ENCODE measurements at regions not wholly inside any gene's neighbourhood (a gene's known extent, or its start where the extent isn't known, plus 50 kb on each side); places are given as distances from the start of the nearest gene placed in this dataset.

GRCh38 chr5:167920589-167920988 is 370.9 kb upstream of the WWC1 start:
- no peak for TF ChIP-seq ZNF512 (CRISPR knock-in tag; IDR thresholded peaks at IDR 0.05; ENCODE audit: borderline replicate concordance)
- TF ChIP-seq, protein P1, sequence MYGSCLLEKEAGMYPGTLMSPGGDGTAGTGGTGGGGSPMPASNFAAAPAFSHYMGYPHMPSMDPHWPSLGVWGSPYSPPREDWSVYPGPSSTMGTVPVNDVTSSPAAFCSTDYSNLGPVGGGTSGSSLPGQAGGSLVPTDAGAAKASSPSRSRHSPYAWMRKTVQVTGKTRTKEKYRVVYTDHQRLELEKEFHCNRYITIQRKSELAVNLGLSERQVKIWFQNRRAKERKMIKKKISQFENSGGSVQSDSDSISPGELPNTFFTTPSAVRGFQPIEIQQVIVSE (CRISPR knock-in tag; IDR thresholded peaks at IDR 0.05; ENCODE audit: borderline replicate concordance) = no peak
- TF ChIP-seq, protein P2, sequence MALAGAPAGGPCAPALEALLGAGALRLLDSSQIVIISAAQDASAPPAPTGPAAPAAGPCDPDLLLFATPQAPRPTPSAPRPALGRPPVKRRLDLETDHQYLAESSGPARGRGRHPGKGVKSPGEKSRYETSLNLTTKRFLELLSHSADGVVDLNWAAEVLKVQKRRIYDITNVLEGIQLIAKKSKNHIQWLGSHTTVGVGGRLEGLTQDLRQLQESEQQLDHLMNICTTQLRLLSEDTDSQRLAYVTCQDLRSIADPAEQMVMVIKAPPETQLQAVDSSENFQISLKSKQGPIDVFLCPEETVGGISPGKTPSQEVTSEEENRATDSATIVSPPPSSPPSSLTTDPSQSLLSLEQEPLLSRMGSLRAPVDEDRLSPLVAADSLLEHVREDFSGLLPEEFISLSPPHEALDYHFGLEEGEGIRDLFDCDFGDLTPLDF (CRISPR knock-in tag; IDR thresholded peaks at IDR 0.05) = no peak
- no peak for TF ChIP-seq NFYB (CRISPR knock-in tag; conservative IDR thresholded peaks at IDR 0.05; ENCODE audit: low read depth)
- DNase-seq (ENCODE audit: low spot score) = no peak
- peaks cover 17% of the 10 kb centered on the region for H3K9me3 Mint-ChIP-seq
- ChIA-PET POLR2A (no interaction called here), CTCF (interaction anchor here (0.6 kb wide), 1 partner anchor 10 kb away, joined by 3 read pairs; no protein-coding TSS in a partner anchor)
- H3K4me1 Mint-ChIP-seq = peaks cover 25% of the 10 kb centered on the region
- H3K27me3 Mint-ChIP-seq (ENCODE audit: low read depth) = no peaks in the 10 kb centered on the region
- no peak overlapping the region for H3K27ac Mint-ChIP-seq
- no peak overlapping the region for H3K4me3 Mint-ChIP-seq
- peaks cover 8% of the 10 kb centered on the region; the same call in 1 of the 2 replicates for H3K36me3 Mint-ChIP-seq
- ATAC-seq = no peak

DNA sequence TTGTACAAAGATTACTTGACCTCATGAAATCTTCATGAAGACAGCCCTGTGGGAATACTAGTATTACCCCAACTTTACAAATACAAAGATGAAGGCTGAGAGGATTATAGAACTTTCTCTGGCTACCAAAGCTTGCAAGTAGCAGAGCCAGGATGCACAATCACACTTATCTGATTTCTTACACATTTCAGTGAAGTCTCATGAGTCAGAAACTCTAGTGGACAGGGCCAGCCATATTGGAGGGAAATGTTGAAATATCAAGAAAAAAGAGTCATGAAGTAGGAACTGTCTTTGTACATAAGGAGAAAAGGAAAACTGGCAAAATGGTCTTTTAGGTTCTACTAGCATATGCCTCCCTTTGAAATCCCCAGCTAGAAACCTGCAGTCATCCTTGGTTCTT is 369.6 kb upstream of the WWC1 start:
- Mint-ChIP-seq H3K36me3 (peaks cover 9% of the 10 kb centered on the region; the same call in 1 of the 2 replicates), H3K9me3 (peaks cover 20% of the 10 kb centered on the region), H3K4me1 (peaks cover 20% of the 10 kb centered on the region), H3K27me3 (ENCODE audit: low read depth) (no peaks in the 10 kb centered on the region), H3K27ac (no peak overlapping the region), H3K4me3 (no peak overlapping the region)
- DNase-seq (ENCODE audit: low spot score) (no peak), ATAC-seq (no peak)
- CTCF ChIA-PET = no interaction called here
- POLR2A ChIA-PET = no interaction called here
- TF ChIP-seq USF1 (CRISPR knock-in tag; IDR thresholded peaks at IDR 0.05) (no peak), CTCF (IDR thresholded peaks at IDR 0.05) (no peak), ZNF263 (CRISPR knock-in tag; IDR thresholded peaks at IDR 0.05; ENCODE audit: low read depth) (no peak), JUN (CRISPR knock-in tag; IDR thresholded peaks at IDR 0.05) (no peak), ZNF423 (CRISPR knock-in tag; IDR thresholded peaks at IDR 0.05) (no peak), TCF7 (CRISPR knock-in tag; IDR thresholded peaks at IDR 0.05; ENCODE audit: low read depth) (no peak), IRF1 (CRISPR knock-in tag; IDR thresholded peaks at IDR 0.05) (no peak), NFE2L1 (CRISPR knock-in tag; IDR thresholded peaks at IDR 0.05) (no peak), FOXJ3 (CRISPR knock-in tag; IDR thresholded peaks at IDR 0.05; ENCODE audit: borderline replicate concordance) (no peak), MXD4 (CRISPR knock-in tag; IDR thresholded peaks at IDR 0.05; ENCODE audit: borderline replicate concordance) (no peak), EMX1 (CRISPR knock-in tag; IDR thresholded peaks at IDR 0.05) (no peak)
- TF ChIP-seq, protein P3, sequence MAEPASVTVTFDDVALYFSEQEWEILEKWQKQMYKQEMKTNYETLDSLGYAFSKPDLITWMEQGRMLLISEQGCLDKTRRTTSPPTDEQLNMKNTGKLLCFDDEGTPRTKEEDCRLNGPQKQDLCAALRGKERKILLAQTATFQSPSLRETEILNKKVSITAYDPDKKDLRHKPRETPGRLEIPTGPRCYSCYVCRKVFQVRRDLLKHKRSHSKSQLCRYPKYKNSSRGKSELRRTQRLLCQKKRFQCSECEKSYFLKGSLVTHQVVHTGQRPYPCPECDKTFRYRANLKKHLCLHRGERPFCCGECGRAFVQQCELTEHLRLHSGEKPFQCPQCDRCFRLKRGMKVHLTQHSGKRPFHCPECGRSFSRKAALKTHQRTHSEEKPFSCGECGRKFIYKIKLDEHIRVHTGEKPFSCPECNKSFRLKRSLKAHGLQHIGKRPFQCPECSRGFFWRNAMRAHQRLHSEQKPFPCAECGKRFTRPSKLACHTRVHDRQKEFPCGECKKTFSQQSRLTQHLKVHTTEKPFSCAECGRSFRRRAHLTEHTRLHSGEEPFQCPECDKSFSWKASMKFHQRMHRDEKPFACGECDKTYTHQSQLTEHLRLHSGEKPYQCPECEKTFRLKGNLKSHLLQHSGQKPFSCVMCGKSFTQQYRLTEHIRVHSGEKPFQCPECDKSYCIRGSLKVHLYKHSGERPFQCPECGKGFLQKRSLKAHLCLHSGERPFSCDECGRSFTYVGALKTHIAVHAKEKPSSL (CRISPR knock-in tag; conservative IDR thresholded peaks at IDR 0.05) = no peak
- TF ChIP-seq, protein P4, sequence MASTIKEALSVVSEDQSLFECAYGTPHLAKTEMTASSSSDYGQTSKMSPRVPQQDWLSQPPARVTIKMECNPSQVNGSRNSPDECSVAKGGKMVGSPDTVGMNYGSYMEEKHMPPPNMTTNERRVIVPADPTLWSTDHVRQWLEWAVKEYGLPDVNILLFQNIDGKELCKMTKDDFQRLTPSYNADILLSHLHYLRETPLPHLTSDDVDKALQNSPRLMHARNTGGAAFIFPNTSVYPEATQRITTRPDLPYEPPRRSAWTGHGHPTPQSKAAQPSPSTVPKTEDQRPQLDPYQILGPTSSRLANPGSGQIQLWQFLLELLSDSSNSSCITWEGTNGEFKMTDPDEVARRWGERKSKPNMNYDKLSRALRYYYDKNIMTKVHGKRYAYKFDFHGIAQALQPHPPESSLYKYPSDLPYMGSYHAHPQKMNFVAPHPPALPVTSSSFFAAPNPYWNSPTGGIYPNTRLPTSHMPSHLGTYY (CRISPR knock-in tag; IDR thresholded peaks at IDR 0.05) = no peak
- TF ChIP-seq, protein P5, sequence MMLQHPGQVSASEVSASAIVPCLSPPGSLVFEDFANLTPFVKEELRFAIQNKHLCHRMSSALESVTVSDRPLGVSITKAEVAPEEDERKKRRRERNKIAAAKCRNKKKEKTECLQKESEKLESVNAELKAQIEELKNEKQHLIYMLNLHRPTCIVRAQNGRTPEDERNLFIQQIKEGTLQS (CRISPR knock-in tag; conservative IDR thresholded peaks at IDR 0.05) = no peak
- TF ChIP-seq, protein P6, sequence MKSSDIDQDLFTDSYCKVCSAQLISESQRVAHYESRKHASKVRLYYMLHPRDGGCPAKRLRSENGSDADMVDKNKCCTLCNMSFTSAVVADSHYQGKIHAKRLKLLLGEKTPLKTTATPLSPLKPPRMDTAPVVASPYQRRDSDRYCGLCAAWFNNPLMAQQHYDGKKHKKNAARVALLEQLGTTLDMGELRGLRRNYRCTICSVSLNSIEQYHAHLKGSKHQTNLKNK (CRISPR knock-in tag; IDR thresholded peaks at IDR 0.05) = no peak
